Transverse colon (tissue), 3 donors: ENCODE measurements at regions not wholly inside any gene's neighbourhood (a gene's known extent, or its start where the extent isn't known, plus 50 kb on each side); places are given as distances from the start of the nearest gene placed in this dataset.

Experiments used
- CTCF ChIP-seq, 5 experiments: fragments of 200-600 bp in 3 of 5; fragments of 450-650 bp in 2 of 5; sonication (generic) in 3 of 5; IDR thresholded peaks; 1 replicate in 2 of 5; 2 replicates in 3 of 5; pipeline ENCODE4 v1.5.1; 2016 to 2017; ENCODE audit warnings: antibody characterized with exemption in 5 of 5, inconsistent platforms in 3 of 5, mild to moderate bottlenecking in 2 of 5, moderate library complexity in 1 of 5
- EP300 ChIP-seq: sonication (generic); formaldehyde crosslinking; IDR thresholded peaks from one replicate; pipeline ENCODE4 v1.6.1; 2017; ENCODE audit warnings: antibody characterized with exemption, low read depth
- POLR2A ChIP-seq: fragments of 450-650 bp; IDR thresholded peaks from one replicate; pipeline ENCODE4 v1.6.1; 2016; ENCODE audit warnings: antibody characterized with exemption, mild to moderate bottlenecking, moderate library complexity

DNA sequence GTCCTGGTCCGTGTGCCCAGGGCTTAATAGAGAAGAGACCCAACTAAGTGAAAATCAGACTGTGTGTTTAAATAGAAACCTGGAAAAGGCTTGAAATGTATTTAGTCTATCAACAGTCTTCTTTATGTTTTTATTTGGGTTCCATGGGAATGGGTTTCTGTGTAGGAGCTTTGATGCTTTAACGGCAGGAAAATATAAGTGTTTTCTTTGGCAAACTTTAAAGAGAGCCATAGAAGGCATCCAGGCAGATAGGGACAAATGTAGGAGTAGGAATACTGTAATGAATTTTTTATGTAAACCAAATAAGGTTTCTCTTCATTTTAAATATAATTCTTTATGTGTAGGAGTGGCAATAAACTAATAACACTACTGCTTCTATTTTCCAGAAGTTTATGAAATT is 989.0 kb downstream of the GATA3 start:
- TF ChIP-seq CTCF (IDR thresholded peaks at IDR 0.05) (no peak), POLR2A (no peak), EP300 (no peak)
